ENCODE measurements at regions not wholly inside any gene's neighbourhood (a gene's known extent, or its start where the extent isn't known, plus 50 kb on each side); places are given as distances from the start of the nearest gene placed in this dataset.

DNA sequence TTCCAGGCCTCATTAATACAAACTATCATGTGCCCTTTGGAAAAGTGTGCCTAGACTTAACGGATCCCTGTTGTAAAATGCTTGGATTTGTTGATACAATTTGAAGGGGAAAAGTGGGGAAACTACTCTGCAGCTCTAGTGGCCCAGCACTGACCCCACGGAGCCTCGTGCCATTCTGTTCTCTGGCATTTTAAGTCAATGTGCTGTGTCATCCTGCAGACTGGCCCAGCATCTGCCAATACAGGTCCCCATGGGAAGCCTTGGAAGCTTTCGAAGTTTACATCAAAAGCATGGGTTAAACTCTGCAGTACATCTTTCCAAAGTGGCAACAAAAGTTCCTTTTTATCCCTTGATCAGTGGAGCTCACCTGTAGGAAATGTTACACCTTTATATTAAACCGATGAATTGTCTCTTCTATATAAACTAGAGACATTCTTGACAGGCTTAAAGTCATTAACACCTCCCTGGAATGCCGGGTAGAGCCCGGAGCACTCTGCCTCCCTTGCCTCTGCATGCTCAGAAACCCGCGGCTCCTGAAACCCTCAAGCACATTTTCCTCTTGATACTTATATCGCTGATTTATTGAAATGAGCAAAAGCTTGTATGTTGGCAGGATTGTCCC, 596.0 kb upstream of the ADAMTS16 start:
- H3K4me3 Mint-ChIP-seq (ENCODE audit: low read depth, unreplicated experiment) = no peak overlapping the region
- H3K4me1 Mint-ChIP-seq (ENCODE audit: low read depth, unreplicated experiment) = no peaks in the 10 kb centered on the region
- H3K36me3 Mint-ChIP-seq (ENCODE audit: insufficient read depth, unreplicated experiment) = no peaks in the 10 kb centered on the region
- intact Hi-C loops (cut with micrococcal nuclease; ENCODE audit: unreplicated experiment) = no loop called here
- CTCF ChIA-PET = no interaction called here
- TF ChIP-seq CTCF (IDR thresholded peaks at IDR 0.05; ENCODE audit: unreplicated experiment) = no peak
- no peaks in the 10 kb centered on the region for H3K27me3 Mint-ChIP-seq (ENCODE audit: unreplicated experiment)
- no peak for DNase-seq
- peaks cover 22% of the 10 kb centered on the region for H3K9me3 Mint-ChIP-seq (ENCODE audit: low read depth, unreplicated experiment)
- no TSS peak for BruUV-seq (replicated peaks)
- no peak overlapping the region for H3K27ac Mint-ChIP-seq (ENCODE audit: unreplicated experiment)

DNA sequence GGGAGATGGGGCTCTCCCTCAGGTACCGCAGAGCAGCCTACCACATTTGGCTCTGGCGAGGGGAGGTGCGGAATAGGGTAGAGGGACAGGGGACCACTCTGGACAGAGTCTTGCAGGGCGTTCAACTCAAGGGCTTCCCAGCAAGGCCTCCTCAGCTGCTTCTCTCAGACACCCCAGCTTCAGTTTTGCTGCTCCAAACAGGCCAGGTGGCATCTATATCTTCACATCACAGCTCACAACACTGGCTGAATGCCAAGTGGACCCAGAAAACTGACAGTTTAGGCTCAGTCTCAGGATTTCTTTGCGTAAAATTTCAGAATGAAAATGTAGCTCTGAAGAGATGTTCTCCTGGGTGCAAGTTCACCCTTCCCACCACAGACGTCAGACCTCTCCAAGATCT, 592.6 kb upstream of the ADAMTS16 start:
- Mint-ChIP-seq H3K4me3 (ENCODE audit: low read depth, unreplicated experiment) (no peak overlapping the region), H3K27ac (ENCODE audit: unreplicated experiment) (no peak overlapping the region), H3K27me3 (ENCODE audit: unreplicated experiment) (no peaks in the 10 kb centered on the region), H3K4me1 (ENCODE audit: low read depth, unreplicated experiment) (no peaks in the 10 kb centered on the region), H3K9me3 (ENCODE audit: low read depth, unreplicated experiment) (peaks cover 19% of the 10 kb centered on the region), H3K36me3 (ENCODE audit: insufficient read depth, unreplicated experiment) (no peaks in the 10 kb centered on the region)
- DNase-seq = no peak
- no peak for TF ChIP-seq CTCF (IDR thresholded peaks at IDR 0.05; ENCODE audit: unreplicated experiment)
- intact Hi-C loops (cut with micrococcal nuclease; ENCODE audit: unreplicated experiment) = no loop called here
- no TSS peak for BruUV-seq (replicated peaks)
- CTCF ChIA-PET = no interaction called here

DNA sequence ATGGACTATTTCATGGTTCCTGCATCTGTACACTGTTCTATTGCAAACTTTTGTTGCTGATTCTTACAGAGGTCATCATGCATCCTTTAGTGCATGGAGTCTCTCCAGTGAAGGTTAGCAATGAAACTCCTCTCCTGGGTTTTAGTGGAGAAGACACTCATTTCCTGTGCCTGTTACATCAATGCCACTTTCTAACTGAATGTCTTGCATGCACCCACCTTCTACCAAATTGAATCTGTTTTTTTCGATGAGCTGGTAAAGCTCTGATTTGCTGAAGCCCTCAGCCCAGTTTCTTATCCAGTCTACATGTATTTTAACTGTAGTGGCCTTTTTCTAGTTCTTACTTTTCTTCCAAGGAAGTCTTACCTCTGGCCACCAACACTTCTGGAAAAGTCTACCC, 591.8 kb upstream of the ADAMTS16 start:
- Mint-ChIP-seq H3K36me3 (ENCODE audit: insufficient read depth, unreplicated experiment) (no peaks in the 10 kb centered on the region), H3K27me3 (ENCODE audit: unreplicated experiment) (no peaks in the 10 kb centered on the region), H3K9me3 (ENCODE audit: low read depth, unreplicated experiment) (peaks cover 18% of the 10 kb centered on the region), H3K4me1 (ENCODE audit: low read depth, unreplicated experiment) (no peaks in the 10 kb centered on the region), H3K4me3 (ENCODE audit: low read depth, unreplicated experiment) (no peak overlapping the region), H3K27ac (ENCODE audit: unreplicated experiment) (no peak overlapping the region)
- CTCF ChIA-PET = no interaction called here
- intact Hi-C loops (cut with micrococcal nuclease; ENCODE audit: unreplicated experiment) = no loop called here
- DNase-seq = no peak
- no peak for TF ChIP-seq CTCF (IDR thresholded peaks at IDR 0.05; ENCODE audit: unreplicated experiment)
- BruUV-seq (replicated peaks) = no TSS peak

GRCh38 chr5:4549351-4549750, 590.8 kb upstream of the ADAMTS16 start:
- Mint-ChIP-seq H3K36me3 (ENCODE audit: insufficient read depth, unreplicated experiment) (no peaks in the 10 kb centered on the region), H3K27me3 (ENCODE audit: unreplicated experiment) (no peaks in the 10 kb centered on the region), H3K4me3 (ENCODE audit: low read depth, unreplicated experiment) (no peak overlapping the region), H3K27ac (ENCODE audit: unreplicated experiment) (no peak overlapping the region), H3K4me1 (ENCODE audit: low read depth, unreplicated experiment) (no peaks in the 10 kb centered on the region), H3K9me3 (ENCODE audit: low read depth, unreplicated experiment) (peaks cover 15% of the 10 kb centered on the region)
- intact Hi-C loops (cut with micrococcal nuclease; ENCODE audit: unreplicated experiment) = no loop called here
- TF ChIP-seq CTCF (IDR thresholded peaks at IDR 0.05; ENCODE audit: unreplicated experiment) = no peak
- CTCF ChIA-PET = no interaction called here
- BruUV-seq (replicated peaks) = no TSS peak
- DNase-seq = no peak
